Activated CD4-positive, alpha-beta T cell treated with anti-CD3 and anti-CD28 coated beads, Interleukin-2, amount 50 U/mL, for 16 hours (primary cell): ENCODE measurements at regions not wholly inside any gene's neighbourhood (a gene's known extent, or its start where the extent isn't known, plus 50 kb on each side); places are given as distances from the start of the nearest gene placed in this dataset.

Source experiments
- DNase-seq: peaks from one replicate; pipeline ENCODE4 v3.0.0-alpha.2; 2020

GRCh38 chr20:21575981-21576740, 62.3 kb upstream of the NKX2-2 start:
- no peak for DNase-seq

DNA sequence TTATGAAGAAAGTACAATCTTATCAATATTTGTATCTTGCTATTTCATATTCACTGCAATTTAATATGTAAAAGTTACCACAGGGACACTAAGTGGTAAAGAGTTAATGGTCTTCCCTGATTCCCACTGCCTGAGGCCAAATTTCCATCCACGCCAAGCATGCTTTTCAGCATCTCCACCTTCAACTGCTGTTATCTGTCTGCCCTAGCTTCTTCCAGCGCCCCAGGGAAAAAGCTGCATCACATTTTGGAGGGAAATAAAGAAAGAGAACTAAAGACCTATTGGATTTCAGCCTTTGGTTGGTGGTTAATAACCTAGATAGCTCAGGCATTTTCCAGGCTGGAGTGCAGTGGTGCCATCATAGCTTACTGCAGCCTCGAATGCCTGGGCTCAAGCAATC, 61.3 kb upstream of the NKX2-2 start:
- no peak for DNase-seq

DNA sequence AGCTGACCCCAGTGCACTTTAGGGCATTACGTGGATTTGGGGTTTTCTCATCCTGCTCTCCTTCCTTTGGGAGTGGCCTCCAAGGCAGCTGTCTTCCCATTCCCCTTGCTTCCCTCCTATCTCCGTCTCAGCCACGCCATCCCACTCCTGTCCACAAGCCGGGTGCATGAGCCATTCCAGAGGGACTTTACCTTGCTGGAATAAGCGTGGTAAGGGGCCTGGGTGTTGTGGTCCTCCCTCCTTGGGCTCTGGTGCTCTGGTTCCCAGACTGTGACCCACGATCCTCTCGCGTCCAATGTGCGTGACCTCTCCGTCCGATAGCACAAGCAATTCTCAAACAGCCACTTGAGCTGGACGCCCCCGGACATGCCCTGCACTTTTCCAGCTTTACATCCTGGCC, 60.6 kb upstream of the NKX2-2 start:
- DNase-seq, result no peak

DNA sequence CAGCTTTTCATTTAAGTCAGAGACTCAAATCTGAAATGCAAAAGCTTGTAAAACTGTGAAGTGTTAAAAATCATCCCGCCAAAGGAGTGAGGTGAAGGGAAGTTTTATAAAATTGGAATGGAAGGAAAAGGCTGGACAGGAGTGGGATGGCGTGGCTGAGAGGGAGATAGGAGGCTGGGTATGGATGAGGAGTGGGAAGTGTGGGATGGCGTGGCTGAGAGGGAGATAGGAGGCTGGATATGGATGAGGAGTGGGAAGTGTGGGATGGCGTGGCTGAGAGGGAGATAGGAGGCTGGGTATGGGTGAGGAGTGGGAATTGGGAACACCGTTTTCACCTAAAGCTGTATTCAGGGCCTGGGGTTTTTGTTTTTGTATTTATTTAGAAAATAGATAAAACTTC, 59.4 kb upstream of the NKX2-2 start:
- DNase-seq, result no peak

GRCh38 chr20:21571841-21572690, 58.2 kb upstream of the NKX2-2 start:
- DNase-seq, result peak; percentile 17

GRCh38 chr20:21570285-21570992, 56.6 kb upstream of the NKX2-2 start:
- DNase-seq, result no peak

DNA sequence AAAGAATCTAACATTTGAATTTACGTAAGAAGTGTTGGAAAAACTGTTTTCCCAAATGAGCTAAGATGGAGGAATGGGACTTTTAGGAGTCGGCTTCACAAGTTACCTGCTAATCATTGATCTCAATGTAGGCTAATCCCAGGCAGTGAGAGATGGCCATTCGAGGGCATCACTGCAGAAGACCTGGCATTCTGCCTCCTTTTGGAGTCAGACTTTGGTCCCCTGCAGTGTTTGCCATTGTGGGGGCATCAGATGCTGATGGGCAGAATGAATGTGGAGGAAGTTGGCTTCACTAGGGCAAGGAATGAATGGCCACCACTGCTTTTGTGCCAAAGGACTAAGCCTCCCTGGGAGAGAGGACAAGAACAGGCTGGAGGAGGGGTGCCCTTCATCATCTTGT, 55.7 kb upstream of the NKX2-2 start:
- no peak for DNase-seq

DNA sequence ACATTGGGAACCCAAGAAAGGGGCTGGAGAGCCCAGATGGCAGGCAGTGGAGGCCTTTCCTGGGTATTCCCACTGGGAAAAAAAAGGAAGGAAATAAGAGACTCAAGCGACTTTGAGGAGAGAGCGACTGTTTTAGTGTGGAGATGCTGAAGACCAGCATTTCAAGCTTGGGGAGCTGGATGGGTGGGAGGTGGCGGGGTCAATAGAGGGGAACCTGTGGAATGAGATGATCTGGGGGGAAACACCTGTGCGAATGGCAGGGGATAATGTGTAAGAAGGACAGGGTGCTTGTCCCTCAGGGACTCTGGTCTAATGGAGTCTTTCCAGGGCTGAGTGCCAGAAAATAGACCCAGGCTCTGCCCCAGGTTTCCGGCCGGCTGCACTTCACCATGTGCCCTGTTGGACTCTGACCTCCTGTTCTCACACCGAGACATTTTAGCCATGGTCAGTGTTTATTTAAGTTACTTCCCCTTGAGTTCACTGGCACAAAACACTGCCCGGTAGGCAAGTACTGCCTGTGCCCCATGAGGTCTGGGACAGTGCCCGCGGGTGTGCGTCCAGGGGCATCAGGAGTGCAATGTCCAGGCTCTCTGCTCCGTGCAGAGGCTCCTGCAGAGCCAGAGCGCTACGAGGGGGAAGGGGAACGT, 50.4 kb upstream of the NKX2-2 start:
- no peak for DNase-seq
